A673 (cell line): ENCODE measurements at regions not wholly inside any gene's neighbourhood (a gene's known extent, or its start where the extent isn't known, plus 50 kb on each side); places are given as distances from the start of the nearest gene placed in this dataset.

Source experiments
- CTCF ChIP-seq: fragments of 300-800, 200-600 bp; sonication (generic); conservative IDR thresholded peaks from 2 replicates; pipeline ENCODE4 v1.5.1; 2017; ENCODE audit warnings: low read depth, mild to moderate bottlenecking, antibody characterized with exemption, low read length, moderate library complexity, mixed read lengths
- EZH2 ChIP-seq: fragments of 200-600 bp; sonication (generic); IDR thresholded peaks from 2 replicates; pipeline ENCODE4 v1.6.1; 2017; ENCODE audit warnings: borderline replicate concordance, low read depth, mild to moderate bottlenecking, mixed read lengths, antibody characterized with exemption, low read length; ENCODE audit not compliant: poor library complexity, severe bottlenecking

GRCh38 chr9:69965416-69966145 is 78.1 kb upstream of the MAMDC2 start:
- no peak for TF ChIP-seq EZH2
- no peak for TF ChIP-seq CTCF
